H1 (cell line): ENCODE measurements at regions not wholly inside any gene's neighbourhood (a gene's known extent, or its start where the extent isn't known, plus 50 kb on each side); places are given as distances from the start of the nearest gene placed in this dataset.

ENCODE experiments used
- CTCF ChIA-PET: fragments of 300-600 bp; sonication (Branson Sonifier 250); formaldehyde crosslinking; loops from one replicate; lab custom pipeline; 2021; ENCODE audit not compliant: partially characterized antibody; lab: Charles Lee
- POLR2A ChIA-PET: fragments of 300-600 bp; sonication (Branson Sonifier 250); formaldehyde crosslinking; loops from one replicate; lab custom pipeline; 2021; ENCODE audit warnings: inconsistent platforms; ENCODE audit not compliant: partially characterized antibody; lab: Charles Lee
- DNase-seq, 2 experiments: peaks; one replicate each; pipeline versions ENCODE4 v3.0.0 to v3.0.0-alpha.2; 2010 to 2022; ENCODE audit warnings: low spot score in 2 of 2, low read depth in 1 of 2, mixed read lengths in 1 of 2
- FAIRE-seq: peaks from 2 replicates; lab custom pipeline; 2011; peaks lifted over from hg19 to GRCh38; lab: Jason Lieb, UNC
- H2AFZ ChIP-seq: 2 replicates; pipeline ENCODE4 v1.8.1; 2012; ENCODE audit warnings: low read length, inconsistent platforms
- H2AK5ac ChIP-seq: 2 replicates; pipeline ENCODE4 v1.6.1; 2013; ENCODE audit warnings: low read depth, low read length
- H2BK120ac ChIP-seq: replicated peaks from 2 replicates; pipeline ENCODE3; 2013; ENCODE audit warnings: low read depth, low read length, inconsistent platforms
- H2BK12ac ChIP-seq: 2 replicates; pipeline ENCODE4 v1.6.1; 2013; ENCODE audit warnings: low read depth, low read length
- H2BK15ac ChIP-seq: 2 replicates; pipeline ENCODE4 v1.6.1; 2013; ENCODE audit warnings: low read length
- H2BK20ac ChIP-seq: 2 replicates; pipeline ENCODE4 v1.6.1; 2013; ENCODE audit warnings: low read length
- H2BK5ac ChIP-seq: 2 replicates; pipeline ENCODE4 v1.6.1; 2013; ENCODE audit warnings: low read depth, low read length
- H3K14ac ChIP-seq: 2 replicates; pipeline ENCODE4 v1.6.1; 2013; ENCODE audit warnings: inconsistent platforms; ENCODE audit not compliant: insufficient read length
- H3K18ac ChIP-seq: 2 replicates; pipeline ENCODE4 v1.6.1; 2013; ENCODE audit warnings: low read length; ENCODE audit errors: extremely low read depth
- H3K23ac ChIP-seq: 2 replicates; pipeline ENCODE4 v1.6.1; 2013; ENCODE audit warnings: inconsistent platforms; ENCODE audit not compliant: insufficient read length
- H3K23me2 ChIP-seq: 2 replicates; pipeline ENCODE4 v1.6.1; 2013; ENCODE audit warnings: low read depth, low read length
- H3K27ac ChIP-seq: 2 replicates; pipeline ENCODE4 v1.6.1; 2011; ENCODE audit warnings: low read depth, low read length, inconsistent platforms
- H3K27me3 ChIP-seq, 4 experiments: replicated peaks in 1 of 4; 1 replicate in 1 of 4; 2 replicates in 3 of 4; pipeline versions ENCODE4 v1.6.1 to v1.8.1; 2011 to 2013; ENCODE audit warnings: low read length in 3 of 4, mild to moderate bottlenecking in 3 of 4, inconsistent platforms in 2 of 4, mixed read lengths in 2 of 4, moderate library complexity in 1 of 4; ENCODE audit not compliant: control insufficient read depth in 3 of 4, insufficient read depth in 3 of 4; ENCODE audit errors: extremely low read depth in 1 of 4
- H3K36me3 ChIP-seq, 4 experiments: 2 replicates each; pipeline versions ENCODE4 v1.6.1 to v1.8.1; 2011 to 2013; ENCODE audit warnings: mild to moderate bottlenecking in 4 of 4, low read length in 3 of 4, moderate library complexity in 2 of 4, control low read depth in 1 of 4, inconsistent platforms in 1 of 4; ENCODE audit not compliant: insufficient read depth in 4 of 4, control insufficient read depth in 2 of 4
- H3K4ac ChIP-seq: replicated peaks from 2 replicates; pipeline ENCODE3; 2013; ENCODE audit warnings: low read length, low read depth, mixed read lengths, inconsistent platforms; ENCODE audit not compliant: insufficient read length
- H3K4me1 ChIP-seq, 4 experiments: replicated peaks in 1 of 4; 1 replicate in 1 of 4; 2 replicates in 3 of 4; pipeline versions ENCODE4 v1.6.1 to v1.8.1; 2011 to 2013; ENCODE audit warnings: low read length in 3 of 4, inconsistent platforms in 2 of 4, mixed read lengths in 1 of 4; ENCODE audit not compliant: insufficient read depth in 4 of 4, control insufficient read depth in 3 of 4
- H3K4me2 ChIP-seq, 2 experiments: 2 replicates each; pipeline versions ENCODE4 v1.6.1 to v1.8.1; 2011 to 2013; ENCODE audit warnings: low read depth in 2 of 2, low read length in 2 of 2, control low read depth in 1 of 2, inconsistent platforms in 1 of 2, mild to moderate bottlenecking in 1 of 2; ENCODE audit not compliant: insufficient read depth in 1 of 2
- H3K4me3 ChIP-seq, 4 experiments: fragments of 200-600, 300-600 bp in 1 of 4; sonication (generic), shearing (Covaris generic), sonication (Bioruptor Twin) in 1 of 4; 2 replicates each; pipeline versions ENCODE4 v1.5.1 to v1.8.1; 2011 to 2016; ENCODE audit warnings: low read length in 4 of 4, low read depth in 3 of 4, control low read depth in 2 of 4, inconsistent platforms in 2 of 4, mild to moderate bottlenecking in 2 of 4, mixed read lengths in 1 of 4, moderate library complexity in 1 of 4; ENCODE audit not compliant: insufficient read depth in 2 of 4; ENCODE audit errors: extremely low read depth in 1 of 4
- H3K56ac ChIP-seq: replicated peaks from 2 replicates; pipeline ENCODE3; 2013; ENCODE audit warnings: low read depth, mild to moderate bottlenecking, mixed read lengths, low read length, inconsistent platforms; ENCODE audit not compliant: insufficient read length
- H3K79me1 ChIP-seq: 2 replicates; pipeline ENCODE4 v1.6.1; 2013; ENCODE audit warnings: low read depth, low read length, control low read depth
- H3K79me2 ChIP-seq, 2 experiments: 2 replicates each; pipeline versions ENCODE4 v1.6.1 to v1.8.1; 2012 to 2013; ENCODE audit warnings: low read length in 2 of 2, mild to moderate bottlenecking in 2 of 2, inconsistent platforms in 1 of 2; ENCODE audit not compliant: insufficient read depth in 2 of 2, control insufficient read depth in 1 of 2
- H3K9ac ChIP-seq, 4 experiments: replicated peaks in 1 of 4; 1 replicate in 1 of 4; 2 replicates in 3 of 4; pipeline versions ENCODE4 v1.6.1 to v1.8.1; 2011 to 2013; ENCODE audit warnings: low read depth in 3 of 4, low read length in 3 of 4, control low read depth in 2 of 4, mild to moderate bottlenecking in 2 of 4, moderate library complexity in 2 of 4, inconsistent platforms in 1 of 4; ENCODE audit errors: extremely low read depth in 1 of 4
- H3K9me3 ChIP-seq, 2 experiments: 2 replicates each; pipeline versions ENCODE4 v1.6.1 to v1.8.1; 2012 to 2013; ENCODE audit warnings: mild to moderate bottlenecking in 2 of 2, moderate library complexity in 2 of 2, control low read depth in 1 of 2, inconsistent platforms in 1 of 2, low read depth in 1 of 2, low read length in 1 of 2, mixed read lengths in 1 of 2; ENCODE audit not compliant: insufficient read depth in 2 of 2
- H4K20me1 ChIP-seq, 2 experiments: replicated peaks in 1 of 2; 2 replicates each; pipeline versions ENCODE3 to v1.8.1; 2011 to 2013; ENCODE audit warnings: inconsistent platforms in 2 of 2, low read length in 2 of 2, mild to moderate bottlenecking in 1 of 2; ENCODE audit not compliant: insufficient read depth in 2 of 2, control insufficient read depth in 1 of 2
- H4K5ac ChIP-seq: 2 replicates; pipeline ENCODE4 v1.6.1; 2013; ENCODE audit warnings: low read length, low read depth, mixed read lengths, inconsistent platforms; ENCODE audit not compliant: insufficient read length
- H4K8ac ChIP-seq: 2 replicates; pipeline ENCODE4 v1.8.0; 2013; ENCODE audit warnings: mild to moderate bottlenecking, moderate library complexity, low read length, inconsistent platforms; ENCODE audit not compliant: insufficient read depth; ENCODE audit errors: extremely low read depth
- H4K91ac ChIP-seq: replicated peaks from 2 replicates; pipeline ENCODE3; 2013; ENCODE audit warnings: low read length, mixed read lengths, inconsistent platforms; ENCODE audit not compliant: insufficient read length
- TF ChIP-seq, protein P1 (sequence below): IDR thresholded peaks from 2 replicates; pipeline ENCODE4 v1.6.1; 2012; ENCODE audit warnings: low read length, inconsistent platforms

DNA sequence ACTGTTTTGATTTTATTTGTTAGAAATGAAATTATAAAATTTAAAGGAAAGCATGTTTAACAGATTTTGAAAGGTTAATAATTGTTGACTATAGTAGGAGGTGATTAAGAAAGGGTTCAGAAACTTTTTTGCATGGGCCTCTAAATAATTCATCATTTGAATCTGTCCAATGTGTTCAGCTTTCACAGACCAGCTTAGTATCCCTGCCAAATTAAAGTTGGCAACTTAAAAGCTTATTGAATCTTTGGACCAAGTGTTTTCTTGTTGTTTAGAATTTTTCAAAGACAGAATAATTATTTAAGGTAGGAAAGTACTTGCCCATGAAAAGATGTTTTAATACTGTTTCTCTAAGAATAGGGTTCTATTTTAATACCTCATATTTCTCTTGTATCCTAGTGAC is 466.0 kb downstream of the GJA1 start:
- H2BK120ac ChIP-seq: no peak overlapping the region
- FAIRE-seq: no peak
- no peak overlapping the region for H2AK5ac ChIP-seq
- H3K14ac ChIP-seq: no peak overlapping the region
- no peak overlapping the region for H3K4me3 ChIP-seq
- no peaks in the 10 kb centered on the region for H3K79me1 ChIP-seq
- no peak overlapping the region for H2BK15ac ChIP-seq
- no peaks in the 10 kb centered on the region for H3K36me3 ChIP-seq
- no peak for DNase-seq
- no peak overlapping the region for H4K91ac ChIP-seq
- no peaks in the 10 kb centered on the region for H4K20me1 ChIP-seq
- no peaks in the 10 kb centered on the region for H3K23me2 ChIP-seq
- H3K27ac ChIP-seq: no peak overlapping the region
- no peaks in the 10 kb centered on the region for H3K9me3 ChIP-seq
- no peaks in the 10 kb centered on the region for H3K79me2 ChIP-seq
- H4K8ac ChIP-seq: no peak overlapping the region
- H2BK12ac ChIP-seq: no peak overlapping the region
- H3K56ac ChIP-seq: no peak overlapping the region
- POLR2A ChIA-PET: no interaction called here
- no peak overlapping the region for H2BK5ac ChIP-seq
- no peak overlapping the region for H2AFZ ChIP-seq
- H3K4me1 ChIP-seq: peaks cover 0 to 2% (median 0%) of the 10 kb centered on the region in 4 experiments; a peak in 1 of 7 replicates
- no peak overlapping the region for H3K18ac ChIP-seq
- H2BK20ac ChIP-seq: no peak overlapping the region
- H3K9ac ChIP-seq: no peak overlapping the region
- H3K4ac ChIP-seq: no peak overlapping the region
- H3K23ac ChIP-seq: no peak overlapping the region
- H3K4me2 ChIP-seq: no peak overlapping the region
- H4K5ac ChIP-seq: no peak overlapping the region
- CTCF ChIA-PET: no interaction called here
- H3K27me3 ChIP-seq: no peaks in the 10 kb centered on the region
- TF ChIP-seq, protein P1, sequence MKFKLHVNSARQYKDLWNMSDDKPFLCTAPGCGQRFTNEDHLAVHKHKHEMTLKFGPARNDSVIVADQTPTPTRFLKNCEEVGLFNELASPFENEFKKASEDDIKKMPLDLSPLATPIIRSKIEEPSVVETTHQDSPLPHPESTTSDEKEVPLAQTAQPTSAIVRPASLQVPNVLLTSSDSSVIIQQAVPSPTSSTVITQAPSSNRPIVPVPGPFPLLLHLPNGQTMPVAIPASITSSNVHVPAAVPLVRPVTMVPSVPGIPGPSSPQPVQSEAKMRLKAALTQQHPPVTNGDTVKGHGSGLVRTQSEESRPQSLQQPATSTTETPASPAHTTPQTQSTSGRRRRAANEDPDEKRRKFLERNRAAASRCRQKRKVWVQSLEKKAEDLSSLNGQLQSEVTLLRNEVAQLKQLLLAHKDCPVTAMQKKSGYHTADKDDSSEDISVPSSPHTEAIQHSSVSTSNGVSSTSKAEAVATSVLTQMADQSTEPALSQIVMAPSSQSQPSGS: no peak
